HepG2 (cell line): ENCODE measurements at regions not wholly inside any gene's neighbourhood (a gene's known extent, or its start where the extent isn't known, plus 50 kb on each side); places are given as distances from the start of the nearest gene placed in this dataset.

Experiments
- ATAC-seq: fragments of 200-7000 bp; cut with Tn5 transposase; 3 replicates; pipeline ENCODE4 v1.9.1; 2020; ENCODE audit warnings: mild to moderate bottlenecking, moderate library complexity
- BruUV-seq: library from RNA; stranded (reverse); fragments of 400-500 nt; replicated peaks from 2 replicates; lab custom pipeline; 2021; lab: Mats Ljungman, UMichigan
- CTCF ChIA-PET: fragments of 300-600 bp; formaldehyde crosslinking; extraction: SDS; loops from one replicate; lab custom pipeline; 2021; ENCODE audit warnings: low total read pairs, inconsistent platforms, low intra/inter-chr PET ratio; lab: Yijun Ruan, JAX
- POLR2A ChIA-PET: fragments of 350-600 bp; sonication (Branson Sonifier 250); formaldehyde crosslinking; loops from one replicate; lab custom pipeline; 2020; ENCODE audit warnings: antibody characterized with exemption, inconsistent platforms; lab: Yijun Ruan, JAX
- DNase-seq: peaks from one replicate; pipeline ENCODE4 v3.0.0-alpha.2; 2015; ENCODE audit warnings: low spot score
- FAIRE-seq: peaks from 3 replicates; lab custom pipeline; 2011; peaks lifted over from hg19 to GRCh38; lab: Jason Lieb, UNC
- H2AFZ ChIP-seq: one replicate; pipeline ENCODE4 v1.6.1; 2011; ENCODE audit warnings: low read length, inconsistent platforms
- H3K27ac ChIP-seq: fragments of 300-600 bp; 3 replicates; pipeline ENCODE4 v1.8.0; 2011; ENCODE audit warnings: mixed run types, mild to moderate bottlenecking, mixed read lengths, low read length, inconsistent platforms; ENCODE audit not compliant: insufficient read depth; ENCODE audit errors: extremely low read length
- H3K27me3 ChIP-seq, 2 experiments: fragments of 200-600 bp in 1 of 2; 2 replicates in 1 of 2; 3 replicates in 1 of 2; pipeline versions ENCODE4 v1.6.0 to v1.8.0; 2011; ENCODE audit warnings: low read length in 2 of 2, mild to moderate bottlenecking in 2 of 2, moderate library complexity in 2 of 2, inconsistent platforms in 1 of 2; ENCODE audit not compliant: insufficient read depth in 2 of 2, control insufficient read depth in 1 of 2
- H3K36me3 ChIP-seq, 2 experiments: fragments of 200-600 bp in 1 of 2; replicated peaks in 1 of 2; 2 replicates in 1 of 2; 3 replicates in 1 of 2; pipeline versions ENCODE4 v1.5.1 to v1.8.0; 2011; ENCODE audit warnings: low read length in 2 of 2, inconsistent platforms in 1 of 2; ENCODE audit not compliant: insufficient read depth in 2 of 2, control insufficient read depth in 1 of 2
- H3K4me1 ChIP-seq: 2 replicates; pipeline ENCODE4 v1.5.1; 2012; ENCODE audit warnings: low read length, inconsistent platforms; ENCODE audit not compliant: insufficient read depth
- H3K4me2 ChIP-seq: 2 replicates; pipeline ENCODE4 v1.6.0; 2011; ENCODE audit warnings: low read depth, low read length, inconsistent platforms
- H3K4me3 ChIP-seq, 3 experiments: fragments of 200-600 bp in 1 of 3; sonication (generic), shearing (Covaris generic) in 1 of 3; replicated peaks in 1 of 3; 2 replicates each; pipeline ENCODE4 v1.5.1; 2011 to 2016; ENCODE audit warnings: low read length in 3 of 3, inconsistent platforms in 2 of 3, low read depth in 2 of 3, mild to moderate bottlenecking in 2 of 3, control low read depth in 1 of 3, mixed read lengths in 1 of 3; ENCODE audit not compliant: insufficient read depth in 1 of 3
- H3K79me2 ChIP-seq: one replicate; pipeline ENCODE4 v1.6.1; 2011; ENCODE audit warnings: low read length, inconsistent platforms; ENCODE audit not compliant: insufficient read depth
- H3K9ac ChIP-seq: 2 replicates; pipeline ENCODE4 v1.6.0; 2011; ENCODE audit warnings: mild to moderate bottlenecking, low read depth, low read length, inconsistent platforms; ENCODE audit not compliant: insufficient read depth
- H3K9me3 ChIP-seq: 2 replicates; pipeline ENCODE4 v1.5.1; 2012; ENCODE audit warnings: mild to moderate bottlenecking, low read length
- H4K20me1 ChIP-seq: 2 replicates; pipeline ENCODE4 v1.6.0; 2011; ENCODE audit warnings: inconsistent platforms, mild to moderate bottlenecking, low read length, moderate library complexity; ENCODE audit not compliant: insufficient read depth
- SRSF1 ChIP-seq: fragments of 200-400 bp; formaldehyde crosslinking; optimal IDR thresholded peaks from 2 replicates; pipeline ENCODE3; 2017; ENCODE audit warnings: mild to moderate bottlenecking, low read depth, low read length, moderate library complexity
- ZNF737 ChIP-seq: sonication (generic); formaldehyde crosslinking; IDR thresholded peaks from 2 replicates; pipeline ENCODE4 v1.5.0; 2020; ENCODE audit warnings: missing genetic modification reagents, mild to moderate bottlenecking, borderline replicate concordance
- WGBS: methylation state at CpG from one replicate; pipeline ENCODE4 v1.1.6; 2017; ENCODE audit warnings: low lambda C conversion rate; 5-methylcytosine and 5-hydroxymethylcytosine counted together
- in situ Hi-C: cut with HindIII; loops from 2 replicates; pipeline ENCODE4 v1.10.0; 2017; ENCODE audit warnings: low pct_unique_long_range_greater_than_20kb; ENCODE audit not compliant: extremely low pct_ligation_motif_present
- intact Hi-C: fragments of 100-400 bp; cut with micrococcal nuclease; formaldehyde crosslinking; loops from one replicate; pipeline ENCODE4 v1.10.0; 2022; ENCODE audit not compliant: unreplicated experiment
- TF ChIP-seq, protein P1 (sequence below): fragments of 450-650 bp; IDR thresholded peaks from 2 replicates; pipeline ENCODE4 v1.6.1; 2017
- TF ChIP-seq, protein P2 (sequence below): sonication (generic); formaldehyde crosslinking; IDR thresholded peaks from 2 replicates; pipeline ENCODE4 v1.4.0; 2020; ENCODE audit warnings: missing genetic modification reagents
- TF ChIP-seq, protein P3 (sequence below): sonication (generic); formaldehyde crosslinking; IDR thresholded peaks from 2 replicates; pipeline ENCODE4 v1.4.0; 2020; ENCODE audit warnings: missing genetic modification reagents, borderline replicate concordance
- TF ChIP-seq, protein P4 (sequence below): sonication (generic); formaldehyde crosslinking; IDR thresholded peaks from 2 replicates; pipeline ENCODE4 v1.4.0; 2020; ENCODE audit warnings: mild to moderate bottlenecking, missing genetic modification reagents

- Histone ChIP-seq H3K9ac (no peak overlapping the region), H3K4me3 (no peak overlapping the region), H3K27ac (no peak overlapping the region), H4K20me1 (no peaks in the 10 kb centered on the region), H3K36me3 (no peaks in the 10 kb centered on the region), H3K9me3 (no peaks in the 10 kb centered on the region), H3K4me1 (no peaks in the 10 kb centered on the region), H2AFZ (no peak overlapping the region), H3K27me3 (no peaks in the 10 kb centered on the region), H3K79me2 (no peaks in the 10 kb centered on the region), H3K4me2 (no peak overlapping the region)
- POLR2A ChIA-PET = no interaction called here
- no peak for FAIRE-seq
- intact Hi-C loops (no loop called here), in situ Hi-C loops (no loop called here)
- 95% methylated on average over 2 of the region's 2 CpGs for WGBS
- TF ChIP-seq, protein P1, sequence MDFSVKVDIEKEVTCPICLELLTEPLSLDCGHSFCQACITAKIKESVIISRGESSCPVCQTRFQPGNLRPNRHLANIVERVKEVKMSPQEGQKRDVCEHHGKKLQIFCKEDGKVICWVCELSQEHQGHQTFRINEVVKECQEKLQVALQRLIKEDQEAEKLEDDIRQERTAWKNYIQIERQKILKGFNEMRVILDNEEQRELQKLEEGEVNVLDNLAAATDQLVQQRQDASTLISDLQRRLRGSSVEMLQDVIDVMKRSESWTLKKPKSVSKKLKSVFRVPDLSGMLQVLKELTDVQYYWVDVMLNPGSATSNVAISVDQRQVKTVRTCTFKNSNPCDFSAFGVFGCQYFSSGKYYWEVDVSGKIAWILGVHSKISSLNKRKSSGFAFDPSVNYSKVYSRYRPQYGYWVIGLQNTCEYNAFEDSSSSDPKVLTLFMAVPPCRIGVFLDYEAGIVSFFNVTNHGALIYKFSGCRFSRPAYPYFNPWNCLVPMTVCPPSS = no peak
- no peak for TF ChIP-seq ZNF737 (CRISPR knock-in tag)
- TF ChIP-seq, protein P2, sequence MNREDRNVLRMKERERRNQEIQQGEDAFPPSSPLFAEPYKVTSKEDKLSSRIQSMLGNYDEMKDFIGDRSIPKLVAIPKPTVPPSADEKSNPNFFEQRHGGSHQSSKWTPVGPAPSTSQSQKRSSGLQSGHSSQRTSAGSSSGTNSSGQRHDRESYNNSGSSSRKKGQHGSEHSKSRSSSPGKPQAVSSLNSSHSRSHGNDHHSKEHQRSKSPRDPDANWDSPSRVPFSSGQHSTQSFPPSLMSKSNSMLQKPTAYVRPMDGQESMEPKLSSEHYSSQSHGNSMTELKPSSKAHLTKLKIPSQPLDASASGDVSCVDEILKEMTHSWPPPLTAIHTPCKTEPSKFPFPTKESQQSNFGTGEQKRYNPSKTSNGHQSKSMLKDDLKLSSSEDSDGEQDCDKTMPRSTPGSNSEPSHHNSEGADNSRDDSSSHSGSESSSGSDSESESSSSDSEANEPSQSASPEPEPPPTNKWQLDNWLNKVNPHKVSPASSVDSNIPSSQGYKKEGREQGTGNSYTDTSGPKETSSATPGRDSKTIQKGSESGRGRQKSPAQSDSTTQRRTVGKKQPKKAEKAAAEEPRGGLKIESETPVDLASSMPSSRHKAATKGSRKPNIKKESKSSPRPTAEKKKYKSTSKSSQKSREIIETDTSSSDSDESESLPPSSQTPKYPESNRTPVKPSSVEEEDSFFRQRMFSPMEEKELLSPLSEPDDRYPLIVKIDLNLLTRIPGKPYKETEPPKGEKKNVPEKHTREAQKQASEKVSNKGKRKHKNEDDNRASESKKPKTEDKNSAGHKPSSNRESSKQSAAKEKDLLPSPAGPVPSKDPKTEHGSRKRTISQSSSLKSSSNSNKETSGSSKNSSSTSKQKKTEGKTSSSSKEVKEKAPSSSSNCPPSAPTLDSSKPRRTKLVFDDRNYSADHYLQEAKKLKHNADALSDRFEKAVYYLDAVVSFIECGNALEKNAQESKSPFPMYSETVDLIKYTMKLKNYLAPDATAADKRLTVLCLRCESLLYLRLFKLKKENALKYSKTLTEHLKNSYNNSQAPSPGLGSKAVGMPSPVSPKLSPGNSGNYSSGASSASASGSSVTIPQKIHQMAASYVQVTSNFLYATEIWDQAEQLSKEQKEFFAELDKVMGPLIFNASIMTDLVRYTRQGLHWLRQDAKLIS (CRISPR knock-in tag) = no peak
- TF ChIP-seq, protein P3, sequence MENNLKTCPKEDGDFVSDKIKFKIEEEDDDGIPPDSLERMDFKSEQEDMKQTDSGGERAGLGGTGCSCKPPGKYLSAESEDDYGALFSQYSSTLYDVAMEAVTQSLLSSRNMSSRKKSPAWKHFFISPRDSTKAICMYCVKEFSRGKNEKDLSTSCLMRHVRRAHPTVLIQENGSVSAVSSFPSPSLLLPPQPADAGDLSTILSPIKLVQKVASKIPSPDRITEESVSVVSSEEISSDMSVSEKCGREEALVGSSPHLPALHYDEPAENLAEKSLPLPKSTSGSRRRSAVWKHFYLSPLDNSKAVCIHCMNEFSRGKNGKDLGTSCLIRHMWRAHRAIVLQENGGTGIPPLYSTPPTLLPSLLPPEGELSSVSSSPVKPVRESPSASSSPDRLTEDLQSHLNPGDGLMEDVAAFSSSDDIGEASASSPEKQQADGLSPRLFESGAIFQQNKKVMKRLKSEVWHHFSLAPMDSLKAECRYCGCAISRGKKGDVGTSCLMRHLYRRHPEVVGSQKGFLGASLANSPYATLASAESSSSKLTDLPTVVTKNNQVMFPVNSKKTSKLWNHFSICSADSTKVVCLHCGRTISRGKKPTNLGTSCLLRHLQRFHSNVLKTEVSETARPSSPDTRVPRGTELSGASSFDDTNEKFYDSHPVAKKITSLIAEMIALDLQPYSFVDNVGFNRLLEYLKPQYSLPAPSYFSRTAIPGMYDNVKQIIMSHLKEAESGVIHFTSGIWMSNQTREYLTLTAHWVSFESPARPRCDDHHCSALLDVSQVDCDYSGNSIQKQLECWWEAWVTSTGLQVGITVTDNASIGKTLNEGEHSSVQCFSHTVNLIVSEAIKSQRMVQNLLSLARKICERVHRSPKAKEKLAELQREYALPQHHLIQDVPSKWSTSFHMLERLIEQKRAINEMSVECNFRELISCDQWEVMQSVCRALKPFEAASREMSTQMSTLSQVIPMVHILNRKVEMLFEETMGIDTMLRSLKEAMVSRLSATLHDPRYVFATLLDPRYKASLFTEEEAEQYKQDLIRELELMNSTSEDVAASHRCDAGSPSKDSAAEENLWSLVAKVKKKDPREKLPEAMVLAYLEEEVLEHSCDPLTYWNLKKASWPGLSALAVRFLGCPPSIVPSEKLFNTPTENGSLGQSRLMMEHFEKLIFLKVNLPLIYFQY = no peak
- TF ChIP-seq SRSF1 = no peak
- TF ChIP-seq, protein P4, sequence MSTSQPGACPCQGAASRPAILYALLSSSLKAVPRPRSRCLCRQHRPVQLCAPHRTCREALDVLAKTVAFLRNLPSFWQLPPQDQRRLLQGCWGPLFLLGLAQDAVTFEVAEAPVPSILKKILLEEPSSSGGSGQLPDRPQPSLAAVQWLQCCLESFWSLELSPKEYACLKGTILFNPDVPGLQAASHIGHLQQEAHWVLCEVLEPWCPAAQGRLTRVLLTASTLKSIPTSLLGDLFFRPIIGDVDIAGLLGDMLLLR (CRISPR knock-in tag) = no peak
- BruUV-seq = no TSS peak
- CTCF ChIA-PET = no interaction called here
- no peak for ATAC-seq
- no peak for DNase-seq
Measured at GRCh38 chr3:56881841-56882240, 80.1 kb upstream of the ARHGEF3 start.
